GM19463 (cell line): ENCODE measurements at regions not wholly inside any gene's neighbourhood (a gene's known extent, or its start where the extent isn't known, plus 50 kb on each side); places are given as distances from the start of the nearest gene placed in this dataset.

Experiments used
- ATAC-seq: cut with Tn5 transposase; IDR thresholded peaks from one replicate; pipeline ENCODE4 v1.9.1; 2021; ENCODE audit warnings: mild to moderate bottlenecking, moderate library complexity; ENCODE audit not compliant: unreplicated experiment

DNA sequence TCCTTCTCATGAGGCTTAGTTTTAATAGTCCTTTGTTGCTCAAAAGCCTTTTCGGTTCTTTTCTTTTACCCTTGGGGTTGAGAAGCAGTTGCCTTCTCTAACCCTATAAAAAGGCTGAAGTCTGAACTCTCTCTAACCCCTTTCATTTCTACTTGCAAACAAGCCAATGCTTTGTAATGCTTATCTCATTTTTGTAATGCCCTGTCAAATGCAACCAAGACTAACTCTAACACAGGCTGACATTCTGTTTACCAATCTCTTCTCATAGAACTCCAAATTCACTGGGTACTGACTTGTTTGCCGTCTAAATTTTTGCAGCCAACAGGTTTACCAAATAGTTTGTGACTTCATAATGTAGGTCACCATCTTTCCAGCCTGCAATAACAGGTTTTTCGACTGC lies 233.9 kb upstream of the SNX7 start:
- ATAC-seq = no peak

GRCh38 chr1:98426092-98426491 lies 235.4 kb upstream of the SNX7 start:
- no peak for ATAC-seq

GRCh38 chr1:98422816-98423215 lies 238.7 kb upstream of the SNX7 start:
- no peak for ATAC-seq

GRCh38 chr1:98421085-98421435 lies 240.5 kb upstream of the SNX7 start:
- ATAC-seq = no peak

- no peak for ATAC-seq
Observed at GRCh38 chr1:98420376-98421084, 241.0 kb upstream of the SNX7 start.

DNA sequence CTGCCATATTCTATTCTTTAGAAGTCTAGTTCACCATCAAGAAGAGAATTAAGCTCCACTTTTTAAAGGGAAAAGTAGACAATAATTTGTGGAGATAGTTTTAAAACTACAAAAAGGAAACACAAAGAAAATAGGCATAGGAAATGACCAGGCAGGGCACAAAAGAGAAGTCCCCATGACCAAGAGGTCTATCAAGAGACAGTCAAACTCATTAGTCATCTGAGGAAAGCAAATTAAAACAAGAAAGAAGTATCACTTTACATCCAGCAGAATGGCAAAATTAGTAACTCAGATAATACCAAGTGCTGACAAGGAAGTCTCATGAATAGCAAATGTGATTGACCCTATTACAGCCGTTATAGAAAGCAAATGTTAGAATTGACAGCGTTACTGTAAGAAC lies 243.7 kb upstream of the SNX7 start:
- ATAC-seq = no peak

GRCh38 chr1:98410082-98410481 lies 251.4 kb upstream of the SNX7 start:
- ATAC-seq = no peak

DNA sequence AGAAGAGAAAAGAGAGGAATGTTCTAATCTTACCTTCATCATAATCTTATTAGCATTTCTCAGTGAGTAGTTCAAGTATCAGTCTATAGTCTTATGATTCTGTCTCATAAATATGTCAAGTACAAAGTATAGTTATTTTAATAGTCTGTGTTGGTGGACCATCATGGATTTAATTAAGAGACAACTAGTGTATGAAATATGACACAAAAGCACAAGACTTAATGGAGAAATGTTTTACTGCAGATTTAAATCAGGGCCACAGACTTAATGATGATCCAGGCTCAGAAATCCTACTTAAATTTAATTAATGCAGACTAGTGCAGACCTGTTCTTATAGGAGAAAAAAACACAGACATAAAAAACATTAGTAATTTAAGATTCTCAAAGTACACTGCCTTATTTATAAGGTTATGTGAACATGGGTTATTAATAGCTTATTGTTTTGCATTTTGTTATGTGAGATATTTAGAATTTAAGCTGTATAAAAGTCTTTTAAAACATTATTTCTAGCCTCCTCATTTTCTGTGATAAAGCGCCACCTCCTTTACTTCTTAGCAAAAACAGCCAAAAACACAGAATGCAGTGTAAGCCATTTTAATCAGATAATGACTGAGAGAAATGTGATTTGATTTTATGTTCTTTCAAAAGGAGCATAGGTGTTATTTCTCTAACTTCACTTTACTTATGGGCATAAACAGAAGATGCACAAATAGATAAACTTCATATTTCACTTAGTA lies 255.0 kb upstream of the SNX7 start:
- no peak for ATAC-seq

GRCh38 chr1:98405581-98406074 lies 255.9 kb upstream of the SNX7 start:
- ATAC-seq = peak; percentile 62

GRCh38 chr1:98404866-98405265 lies 256.7 kb upstream of the SNX7 start:
- ATAC-seq = no peak

DNA sequence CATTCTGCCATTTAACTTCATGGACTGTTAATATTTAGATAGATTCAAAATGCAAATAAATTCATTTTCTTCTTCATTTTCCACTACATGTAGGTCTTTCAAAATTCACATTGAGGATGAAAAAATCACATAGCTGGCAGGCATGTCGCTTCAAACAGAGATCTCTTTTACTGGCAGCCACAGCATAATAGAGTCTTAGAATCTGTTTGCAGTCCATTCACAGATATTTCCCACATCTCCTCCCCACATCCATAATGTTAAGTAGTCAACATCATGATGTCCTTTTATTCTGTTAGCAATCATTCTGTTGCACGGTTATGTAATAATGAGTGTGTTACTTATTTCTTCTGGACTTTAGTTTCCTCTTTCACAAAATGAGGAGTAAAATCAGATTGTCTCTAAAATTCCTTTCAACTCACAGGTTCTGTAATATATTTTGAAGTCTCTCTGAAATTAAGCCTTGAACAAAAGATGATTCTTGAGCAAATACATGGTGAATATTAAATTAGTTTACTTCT lies 257.5 kb upstream of the SNX7 start:
- ATAC-seq = no peak

DNA sequence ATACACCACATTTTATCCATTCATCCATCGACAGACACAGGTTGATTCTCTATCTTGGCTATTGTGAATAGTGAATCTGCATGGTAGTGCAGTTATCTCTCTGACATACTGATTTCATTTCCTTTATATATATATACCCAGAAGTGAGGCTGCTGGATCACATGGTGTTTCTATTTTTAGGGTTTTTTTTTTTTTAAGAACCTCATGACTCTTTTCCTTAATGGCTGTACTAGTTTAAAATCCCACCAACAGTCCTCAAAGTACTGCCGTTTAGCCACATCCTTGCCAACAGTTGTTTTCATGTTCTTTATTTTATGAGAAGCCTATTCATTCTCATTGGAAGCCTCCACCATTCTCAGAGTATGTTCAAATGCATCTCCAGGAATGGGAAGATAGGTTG lies 258.7 kb upstream of the SNX7 start:
- ATAC-seq = no peak

DNA sequence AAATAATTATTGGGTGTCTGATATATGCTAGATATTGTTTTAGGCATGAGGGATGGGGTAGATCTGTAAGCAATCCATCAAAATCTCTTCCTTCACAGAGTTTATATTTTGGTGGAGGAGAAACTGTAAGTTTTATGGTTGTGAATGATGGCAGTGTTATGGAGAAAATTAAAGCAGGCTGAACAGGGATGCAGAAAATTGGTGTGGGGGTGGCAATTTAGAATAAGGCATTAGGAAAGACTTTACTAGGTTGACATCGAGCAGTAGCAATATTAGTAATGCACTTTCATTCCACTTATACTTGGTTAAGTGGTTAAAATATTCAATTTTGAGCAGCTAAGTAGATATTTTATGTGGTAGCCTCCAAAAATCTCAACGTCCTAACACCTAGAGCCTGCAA lies 261.1 kb upstream of the SNX7 start:
- ATAC-seq = no peak

DNA sequence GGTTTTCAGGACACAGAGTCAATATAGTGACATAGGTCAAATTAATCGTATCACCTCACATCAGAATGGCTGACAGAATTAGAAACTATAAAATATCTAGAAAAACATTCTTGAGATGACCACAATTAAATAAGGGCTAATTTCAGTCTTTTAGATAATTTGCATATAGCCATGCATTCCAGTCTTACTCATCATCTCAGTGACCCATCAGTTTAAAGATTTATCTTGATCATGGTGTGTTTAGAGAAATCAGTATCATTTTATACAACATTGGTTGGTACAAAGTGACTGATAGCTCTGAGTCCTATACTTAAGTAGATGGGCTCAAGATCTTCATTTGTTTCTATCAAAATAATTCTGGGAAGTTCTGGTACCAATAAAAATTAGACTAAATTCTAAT lies 262.3 kb upstream of the SNX7 start:
- ATAC-seq = no peak

DNA sequence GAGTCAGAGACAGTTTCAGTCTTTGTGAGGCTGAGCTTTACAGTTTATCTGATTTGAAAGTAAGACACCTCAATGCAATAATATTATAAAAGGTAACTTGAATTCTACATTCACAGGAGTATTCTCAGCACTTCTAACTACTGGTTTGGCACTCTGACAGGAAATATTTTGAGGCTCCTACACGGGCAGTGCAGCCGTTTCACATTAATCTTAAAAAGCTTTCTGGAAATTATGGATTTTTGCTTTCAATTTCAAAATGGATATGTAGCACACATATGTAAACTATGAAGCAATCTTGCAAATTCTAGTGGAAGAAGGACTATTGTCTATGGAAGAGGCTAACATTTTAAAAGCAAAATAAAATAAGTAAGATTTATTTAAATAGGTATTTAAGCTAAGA lies 262.9 kb upstream of the SNX7 start:
- ATAC-seq = no peak

- no peak for ATAC-seq
Observed at GRCh38 chr1:98398092-98398491, 263.4 kb upstream of the SNX7 start.

DNA sequence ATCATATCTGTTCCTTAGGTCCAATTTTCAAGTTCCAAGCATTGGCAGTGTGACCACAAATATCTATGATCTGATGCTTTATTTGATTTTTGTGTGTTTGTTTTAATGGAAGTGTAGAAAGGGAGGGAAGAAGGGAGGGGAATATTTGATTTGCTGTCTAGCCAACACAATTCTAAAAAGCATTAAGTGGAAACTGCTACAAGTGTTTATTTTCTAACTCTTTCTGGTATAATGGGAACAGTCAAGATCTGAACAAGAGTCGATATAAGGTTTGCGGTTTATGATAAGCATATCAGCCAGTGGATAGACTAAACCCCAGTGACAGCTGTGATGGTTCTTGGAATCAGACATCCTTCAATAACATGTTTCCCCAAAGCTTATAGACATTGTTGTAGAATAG lies 267.8 kb upstream of the SNX7 start:
- no peak for ATAC-seq

DNA sequence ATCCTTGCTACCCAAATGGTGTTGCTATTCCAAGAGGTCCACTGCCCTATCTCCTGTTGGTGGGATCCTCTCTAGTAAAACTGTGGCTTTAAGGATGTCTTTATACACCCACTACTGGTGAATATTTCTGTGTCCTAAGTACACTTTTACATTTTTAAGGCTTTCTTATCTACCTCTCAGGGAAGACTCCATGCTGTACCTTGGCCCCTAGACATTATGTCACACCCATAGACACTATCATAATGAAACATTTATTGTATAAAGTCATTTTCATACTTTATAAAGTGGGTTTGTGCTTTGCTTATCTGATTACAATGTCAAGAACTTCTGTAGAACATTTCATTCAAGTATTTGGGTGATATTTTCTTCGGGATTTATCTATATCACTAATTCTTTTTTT lies 270.3 kb upstream of the SNX7 start:
- ATAC-seq = no peak

- no peak for ATAC-seq
Observed at GRCh38 chr1:98389809-98390208, 271.7 kb upstream of the SNX7 start.

DNA sequence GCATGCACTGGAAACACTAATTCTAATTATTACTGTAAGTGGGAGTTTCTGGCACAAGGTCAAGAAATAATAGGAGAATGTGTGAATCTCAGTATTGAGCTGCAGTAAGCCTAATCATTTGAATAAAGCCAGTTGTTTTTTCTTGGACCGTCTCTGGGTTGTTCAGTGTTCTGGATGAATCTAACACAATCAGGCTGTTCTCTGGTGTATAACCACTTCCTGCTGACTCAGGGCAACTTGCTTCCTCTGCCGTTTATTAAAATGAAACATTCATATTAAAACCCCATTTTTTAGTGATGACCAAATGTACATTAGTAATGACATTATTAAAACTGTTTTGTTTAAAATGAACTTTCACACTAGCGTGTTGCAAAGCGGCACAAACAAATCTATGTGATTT lies 273.1 kb upstream of the SNX7 start:
- ATAC-seq = no peak

- ATAC-seq = no peak
Observed at GRCh38 chr1:98387701-98388100, 273.8 kb upstream of the SNX7 start.

- ATAC-seq = no peak
Observed at GRCh38 chr1:98386675-98387440, 274.7 kb upstream of the SNX7 start.
